ENCODE measurements at regions not wholly inside any gene's neighbourhood (a gene's known extent, or its start where the extent isn't known, plus 50 kb on each side); places are given as distances from the start of the nearest gene placed in this dataset.

GRCh38 chr3:84444726-84445521, 513.9 kb upstream of the CADM2 start:
- ATAC-seq (ENCODE audit: insufficient read depth, low read depth): no peak

DNA sequence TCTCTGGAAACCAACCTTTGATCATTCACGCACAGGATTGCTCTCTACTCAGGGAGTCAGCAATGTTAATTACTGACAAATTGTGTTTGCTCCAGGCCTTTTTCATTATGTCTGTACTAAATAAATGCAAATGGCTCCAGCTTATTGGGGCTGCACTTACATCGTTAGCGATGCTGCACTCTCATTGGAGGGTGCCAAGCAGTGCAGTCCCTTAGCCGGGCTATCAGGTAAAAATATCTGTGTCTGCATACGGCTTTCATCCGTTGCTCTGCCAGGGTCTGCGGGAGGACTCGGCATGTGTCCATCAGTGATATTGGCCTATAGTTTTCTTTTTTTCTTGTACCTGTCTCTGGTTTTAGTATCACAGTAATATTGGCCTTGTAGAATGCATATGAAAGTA, 471.5 kb upstream of the CADM2 start:
- ATAC-seq (ENCODE audit: insufficient read depth, low read depth): no peak
- Histone ChIP-seq H3K27me3 (ENCODE audit: insufficient read depth, low read length, poor library complexity) (no peaks in the 10 kb centered on the region), H4K20me1 (ENCODE audit: insufficient read depth, low read length) (no peaks in the 10 kb centered on the region), H3K9ac (ENCODE audit: low read depth, low read length) (no peak overlapping the region), H2AFZ (ENCODE audit: low read depth, low read length) (no peak overlapping the region), H3K79me2 (ENCODE audit: insufficient read depth, low read length) (no peaks in the 10 kb centered on the region), H3K27ac (ENCODE audit: low read length) (no peak overlapping the region), H3K9me3 (ENCODE audit: insufficient read depth, low read length, severe bottlenecking) (no peaks in the 10 kb centered on the region), H3K4me2 (ENCODE audit: insufficient read depth, low read length) (no peak overlapping the region), H3K4me3 (ENCODE audit: low read depth in 1 of 2, low read length in 2 of 2) (no peak overlapping the region), H3K36me3 (ENCODE audit: insufficient read depth, low read length) (no peaks in the 10 kb centered on the region), H3K4me1 (ENCODE audit: insufficient read depth, low read length) (no peaks in the 10 kb centered on the region)
- TF ChIP-seq, protein P1, sequence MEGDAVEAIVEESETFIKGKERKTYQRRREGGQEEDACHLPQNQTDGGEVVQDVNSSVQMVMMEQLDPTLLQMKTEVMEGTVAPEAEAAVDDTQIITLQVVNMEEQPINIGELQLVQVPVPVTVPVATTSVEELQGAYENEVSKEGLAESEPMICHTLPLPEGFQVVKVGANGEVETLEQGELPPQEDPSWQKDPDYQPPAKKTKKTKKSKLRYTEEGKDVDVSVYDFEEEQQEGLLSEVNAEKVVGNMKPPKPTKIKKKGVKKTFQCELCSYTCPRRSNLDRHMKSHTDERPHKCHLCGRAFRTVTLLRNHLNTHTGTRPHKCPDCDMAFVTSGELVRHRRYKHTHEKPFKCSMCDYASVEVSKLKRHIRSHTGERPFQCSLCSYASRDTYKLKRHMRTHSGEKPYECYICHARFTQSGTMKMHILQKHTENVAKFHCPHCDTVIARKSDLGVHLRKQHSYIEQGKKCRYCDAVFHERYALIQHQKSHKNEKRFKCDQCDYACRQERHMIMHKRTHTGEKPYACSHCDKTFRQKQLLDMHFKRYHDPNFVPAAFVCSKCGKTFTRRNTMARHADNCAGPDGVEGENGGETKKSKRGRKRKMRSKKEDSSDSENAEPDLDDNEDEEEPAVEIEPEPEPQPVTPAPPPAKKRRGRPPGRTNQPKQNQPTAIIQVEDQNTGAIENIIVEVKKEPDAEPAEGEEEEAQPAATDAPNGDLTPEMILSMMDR (IDR thresholded peaks at IDR 0.05; ENCODE audit: borderline replicate concordance, extremely low read depth, low read length, poor library complexity, severe bottlenecking): no peak
- TF ChIP-seq EZH2 (IDR thresholded peaks at IDR 0.05; ENCODE audit: borderline replicate concordance, low read depth, low read length, severe bottlenecking): no peak
- DNase-seq: no peak

More at GRCh38 chr3:84444726-84445521, 513.9 kb upstream of the CADM2 start:
- Histone ChIP-seq H3K27ac (ENCODE audit: low read length) (no peak overlapping the region), H3K27me3 (ENCODE audit: insufficient read depth, low read length, poor library complexity) (no peaks in the 10 kb centered on the region), H4K20me1 (ENCODE audit: insufficient read depth, low read length) (no peaks in the 10 kb centered on the region), H3K4me1 (ENCODE audit: insufficient read depth, low read length) (no peaks in the 10 kb centered on the region), H3K9me3 (ENCODE audit: insufficient read depth, low read length, severe bottlenecking) (no peaks in the 10 kb centered on the region), H3K9ac (ENCODE audit: low read depth, low read length) (no peak overlapping the region), H3K4me2 (ENCODE audit: insufficient read depth, low read length) (no peak overlapping the region), H3K4me3 (ENCODE audit: low read depth in 1 of 2, low read length in 2 of 2) (no peak overlapping the region), H3K36me3 (ENCODE audit: insufficient read depth, low read length) (no peaks in the 10 kb centered on the region), H2AFZ (ENCODE audit: low read depth, low read length) (no peak overlapping the region), H3K79me2 (ENCODE audit: insufficient read depth, low read length) (no peaks in the 10 kb centered on the region)
- TF ChIP-seq, protein P1 (IDR thresholded peaks at IDR 0.05; ENCODE audit: borderline replicate concordance, extremely low read depth, low read length, poor library complexity, severe bottlenecking): no peak
- no peak for TF ChIP-seq EZH2 (IDR thresholded peaks at IDR 0.05; ENCODE audit: borderline replicate concordance, low read depth, low read length, severe bottlenecking)
- DNase-seq: no peak

GRCh38 chr3:84504761-84505160, 454.0 kb upstream of the CADM2 start:
- DNase-seq (no peak), ATAC-seq (ENCODE audit: insufficient read depth, low read depth) (no peak)
- Histone ChIP-seq H3K4me3 (ENCODE audit: low read depth in 1 of 2, low read length in 2 of 2) (no peak overlapping the region), H3K9ac (ENCODE audit: low read depth, low read length) (no peak overlapping the region), H3K27me3 (ENCODE audit: insufficient read depth, low read length, poor library complexity) (no peaks in the 10 kb centered on the region), H3K36me3 (ENCODE audit: insufficient read depth, low read length) (no peaks in the 10 kb centered on the region), H3K9me3 (ENCODE audit: insufficient read depth, low read length, severe bottlenecking) (no peaks in the 10 kb centered on the region), H3K4me2 (ENCODE audit: insufficient read depth, low read length) (no peak overlapping the region), H3K27ac (ENCODE audit: low read length) (no peak overlapping the region), H3K4me1 (ENCODE audit: insufficient read depth, low read length) (no peaks in the 10 kb centered on the region), H3K79me2 (ENCODE audit: insufficient read depth, low read length) (no peaks in the 10 kb centered on the region), H2AFZ (ENCODE audit: low read depth, low read length) (no peak overlapping the region), H4K20me1 (ENCODE audit: insufficient read depth, low read length) (no peaks in the 10 kb centered on the region)
- TF ChIP-seq, protein P1 (IDR thresholded peaks at IDR 0.05; ENCODE audit: borderline replicate concordance, extremely low read depth, low read length, poor library complexity, severe bottlenecking): no peak
- TF ChIP-seq EZH2 (IDR thresholded peaks at IDR 0.05; ENCODE audit: borderline replicate concordance, low read depth, low read length, severe bottlenecking): no peak
